K562 (cell line): ENCODE measurements at regions not wholly inside any gene's neighbourhood (a gene's known extent, or its start where the extent isn't known, plus 50 kb on each side); places are given as distances from the start of the nearest gene placed in this dataset.

Experiments
- ZNF589 ChIP-seq: fragments of 200-800 bp; sonication (Bioruptor generic); IDR thresholded peaks from 2 replicates; pipeline ENCODE4 v1.6.1; 2016; ENCODE audit warnings: low read depth, missing genetic modification characterization, missing compliant biosample characterization
- TF ChIP-seq, protein P1 (sequence below): fragments of 250-450 bp; sonication (Bioruptor Pico); IDR thresholded peaks from 2 replicates; pipeline ENCODE4 v1.4.0; 2020
- TF ChIP-seq, protein P2 (sequence below): fragments of 450-650 bp; IDR thresholded peaks from 2 replicates; pipeline ENCODE4 v1.6.1; 2018; ENCODE audit not compliant: partially characterized antibody
- TF ChIP-seq, protein P3 (sequence below), 2 experiments: fragments of 450-650 bp; formaldehyde crosslinking in 1 of 2; IDR thresholded peaks; 2 replicates each; pipeline versions ENCODE4 v1.4.0 to v1.6.1; 2014 to 2020; ENCODE audit warnings: mild to moderate bottlenecking in 2 of 2, borderline replicate concordance in 1 of 2, low read depth in 1 of 2

DNA sequence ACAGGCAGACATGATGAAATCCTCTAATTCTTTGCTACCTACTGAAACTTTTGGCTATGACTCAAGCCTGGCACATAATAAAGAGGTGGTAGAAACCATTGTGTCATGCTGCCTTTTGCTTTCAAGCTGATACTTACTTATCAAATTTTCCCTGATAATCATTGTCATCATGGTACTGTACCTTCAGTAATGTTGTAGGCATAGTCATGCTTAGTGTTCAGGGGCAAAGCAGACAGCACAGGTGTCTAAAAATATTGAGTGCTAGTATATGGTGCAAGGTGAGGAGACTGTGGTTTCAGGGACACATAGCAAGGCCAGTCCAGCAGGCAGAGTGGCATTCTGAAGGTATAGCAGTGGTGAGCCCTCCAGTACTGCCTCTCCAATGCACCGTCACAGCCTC is 226.9 kb upstream of the DEPDC1 start (continued):
- TF ChIP-seq, protein P1, sequence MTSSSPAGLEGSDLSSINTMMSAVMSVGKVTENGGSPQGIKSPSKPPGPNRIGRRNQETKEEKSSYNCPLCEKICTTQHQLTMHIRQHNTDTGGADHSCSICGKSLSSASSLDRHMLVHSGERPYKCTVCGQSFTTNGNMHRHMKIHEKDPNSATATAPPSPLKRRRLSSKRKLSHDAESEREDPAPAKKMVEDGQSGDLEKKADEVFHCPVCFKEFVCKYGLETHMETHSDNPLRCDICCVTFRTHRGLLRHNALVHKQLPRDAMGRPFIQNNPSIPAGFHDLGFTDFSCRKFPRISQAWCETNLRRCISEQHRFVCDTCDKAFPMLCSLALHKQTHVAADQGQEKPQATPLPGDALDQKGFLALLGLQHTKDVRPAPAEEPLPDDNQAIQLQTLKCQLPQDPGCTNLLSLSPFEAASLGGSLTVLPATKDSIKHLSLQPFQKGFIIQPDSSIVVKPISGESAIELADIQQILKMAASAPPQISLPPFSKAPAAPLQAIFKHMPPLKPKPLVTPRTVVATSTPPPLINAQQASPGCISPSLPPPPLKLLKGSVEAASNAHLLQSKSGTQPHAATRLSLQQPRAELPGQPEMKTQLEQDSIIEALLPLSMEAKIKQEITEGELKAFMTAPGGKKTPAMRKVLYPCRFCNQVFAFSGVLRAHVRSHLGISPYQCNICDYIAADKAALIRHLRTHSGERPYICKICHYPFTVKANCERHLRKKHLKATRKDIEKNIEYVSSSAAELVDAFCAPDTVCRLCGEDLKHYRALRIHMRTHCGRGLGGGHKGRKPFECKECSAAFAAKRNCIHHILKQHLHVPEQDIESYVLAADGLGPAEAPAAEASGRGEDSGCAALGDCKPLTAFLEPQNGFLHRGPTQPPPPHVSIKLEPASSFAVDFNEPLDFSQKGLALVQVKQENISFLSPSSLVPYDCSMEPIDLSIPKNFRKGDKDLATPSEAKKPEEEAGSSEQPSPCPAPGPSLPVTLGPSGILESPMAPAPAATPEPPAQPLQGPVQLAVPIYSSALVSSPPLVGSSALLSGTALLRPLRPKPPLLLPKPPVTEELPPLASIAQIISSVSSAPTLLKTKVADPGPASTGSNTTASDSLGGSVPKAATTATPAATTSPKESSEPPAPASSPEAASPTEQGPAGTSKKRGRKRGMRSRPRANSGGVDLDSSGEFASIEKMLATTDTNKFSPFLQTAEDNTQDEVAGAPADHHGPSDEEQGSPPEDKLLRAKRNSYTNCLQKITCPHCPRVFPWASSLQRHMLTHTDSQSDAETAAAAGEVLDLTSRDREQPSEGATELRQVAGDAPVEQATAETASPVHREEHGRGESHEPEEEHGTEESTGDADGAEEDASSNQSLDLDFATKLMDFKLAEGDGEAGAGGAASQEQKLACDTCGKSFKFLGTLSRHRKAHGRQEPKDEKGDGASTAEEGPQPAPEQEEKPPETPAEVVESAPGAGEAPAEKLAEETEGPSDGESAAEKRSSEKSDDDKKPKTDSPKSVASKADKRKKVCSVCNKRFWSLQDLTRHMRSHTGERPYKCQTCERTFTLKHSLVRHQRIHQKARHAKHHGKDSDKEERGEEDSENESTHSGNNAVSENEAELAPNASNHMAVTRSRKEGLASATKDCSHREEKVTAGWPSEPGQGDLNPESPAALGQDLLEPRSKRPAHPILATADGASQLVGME (CRISPR knock-in tag): no peak
- TF ChIP-seq, protein P2, sequence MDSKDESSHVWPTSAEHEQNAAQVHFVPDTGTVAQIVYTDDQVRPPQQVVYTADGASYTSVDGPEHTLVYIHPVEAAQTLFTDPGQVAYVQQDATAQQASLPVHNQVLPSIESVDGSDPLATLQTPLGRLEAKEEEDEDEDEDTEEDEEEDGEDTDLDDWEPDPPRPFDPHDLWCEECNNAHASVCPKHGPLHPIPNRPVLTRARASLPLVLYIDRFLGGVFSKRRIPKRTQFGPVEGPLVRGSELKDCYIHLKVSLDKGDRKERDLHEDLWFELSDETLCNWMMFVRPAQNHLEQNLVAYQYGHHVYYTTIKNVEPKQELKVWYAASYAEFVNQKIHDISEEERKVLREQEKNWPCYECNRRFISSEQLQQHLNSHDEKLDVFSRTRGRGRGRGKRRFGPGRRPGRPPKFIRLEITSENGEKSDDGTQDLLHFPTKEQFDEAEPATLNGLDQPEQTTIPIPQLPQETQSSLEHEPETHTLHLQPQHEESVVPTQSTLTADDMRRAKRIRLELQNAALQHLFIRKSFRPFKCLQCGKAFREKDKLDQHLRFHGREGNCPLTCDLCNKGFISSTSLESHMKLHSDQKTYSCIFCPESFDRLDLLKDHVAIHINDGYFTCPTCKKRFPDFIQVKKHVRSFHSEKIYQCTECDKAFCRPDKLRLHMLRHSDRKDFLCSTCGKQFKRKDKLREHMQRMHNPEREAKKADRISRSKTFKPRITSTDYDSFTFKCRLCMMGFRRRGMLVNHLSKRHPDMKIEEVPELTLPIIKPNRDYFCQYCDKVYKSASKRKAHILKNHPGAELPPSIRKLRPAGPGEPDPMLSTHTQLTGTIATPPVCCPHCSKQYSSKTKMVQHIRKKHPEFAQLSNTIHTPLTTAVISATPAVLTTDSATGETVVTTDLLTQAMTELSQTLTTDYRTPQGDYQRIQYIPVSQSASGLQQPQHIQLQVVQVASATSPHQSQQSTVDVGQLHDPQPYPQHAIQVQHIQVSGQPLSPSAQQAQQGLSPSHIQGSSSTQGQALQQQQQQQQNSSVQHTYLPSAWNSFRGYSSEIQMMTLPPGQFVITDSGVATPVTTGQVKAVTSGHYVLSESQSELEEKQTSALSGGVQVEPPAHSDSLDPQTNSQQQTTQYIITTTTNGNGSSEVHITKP: no peak
- no peak for TF ChIP-seq ZNF589 (CRISPR knock-in tag)
- TF ChIP-seq, protein P3, sequence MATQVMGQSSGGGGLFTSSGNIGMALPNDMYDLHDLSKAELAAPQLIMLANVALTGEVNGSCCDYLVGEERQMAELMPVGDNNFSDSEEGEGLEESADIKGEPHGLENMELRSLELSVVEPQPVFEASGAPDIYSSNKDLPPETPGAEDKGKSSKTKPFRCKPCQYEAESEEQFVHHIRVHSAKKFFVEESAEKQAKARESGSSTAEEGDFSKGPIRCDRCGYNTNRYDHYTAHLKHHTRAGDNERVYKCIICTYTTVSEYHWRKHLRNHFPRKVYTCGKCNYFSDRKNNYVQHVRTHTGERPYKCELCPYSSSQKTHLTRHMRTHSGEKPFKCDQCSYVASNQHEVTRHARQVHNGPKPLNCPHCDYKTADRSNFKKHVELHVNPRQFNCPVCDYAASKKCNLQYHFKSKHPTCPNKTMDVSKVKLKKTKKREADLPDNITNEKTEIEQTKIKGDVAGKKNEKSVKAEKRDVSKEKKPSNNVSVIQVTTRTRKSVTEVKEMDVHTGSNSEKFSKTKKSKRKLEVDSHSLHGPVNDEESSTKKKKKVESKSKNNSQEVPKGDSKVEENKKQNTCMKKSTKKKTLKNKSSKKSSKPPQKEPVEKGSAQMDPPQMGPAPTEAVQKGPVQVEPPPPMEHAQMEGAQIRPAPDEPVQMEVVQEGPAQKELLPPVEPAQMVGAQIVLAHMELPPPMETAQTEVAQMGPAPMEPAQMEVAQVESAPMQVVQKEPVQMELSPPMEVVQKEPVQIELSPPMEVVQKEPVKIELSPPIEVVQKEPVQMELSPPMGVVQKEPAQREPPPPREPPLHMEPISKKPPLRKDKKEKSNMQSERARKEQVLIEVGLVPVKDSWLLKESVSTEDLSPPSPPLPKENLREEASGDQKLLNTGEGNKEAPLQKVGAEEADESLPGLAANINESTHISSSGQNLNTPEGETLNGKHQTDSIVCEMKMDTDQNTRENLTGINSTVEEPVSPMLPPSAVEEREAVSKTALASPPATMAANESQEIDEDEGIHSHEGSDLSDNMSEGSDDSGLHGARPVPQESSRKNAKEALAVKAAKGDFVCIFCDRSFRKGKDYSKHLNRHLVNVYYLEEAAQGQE (IDR thresholded peaks at IDR 0.05; ENCODE audit: borderline replicate concordance): no peak
- TF ChIP-seq, protein P3 (CRISPR knock-in tag; IDR thresholded peaks at IDR 0.05; ENCODE audit: low read depth): no peak
